WTC11 (cell line): ENCODE measurements at regions not wholly inside any gene's neighbourhood (a gene's known extent, or its start where the extent isn't known, plus 50 kb on each side); places are given as distances from the start of the nearest gene placed in this dataset.

Source experiments
- ATAC-seq: fragments of 200-7000 bp; cut with Tn5 transposase; 2 replicates; pipeline ENCODE4 v1.10.0; 2021; ENCODE audit warnings: mild to moderate bottlenecking, moderate library complexity
- CTCF ChIA-PET: fragments of 300-600 bp; sonication (Branson Sonifier 250); formaldehyde crosslinking; loops from one replicate; lab custom pipeline; 2021; ENCODE audit warnings: antibody characterized with exemption; lab: Charles Lee
- POLR2A ChIA-PET: fragments of 350-600 bp; sonication (Branson Sonifier 250); formaldehyde crosslinking; loops from one replicate; lab custom pipeline; 2021; ENCODE audit warnings: antibody characterized with exemption; lab: Charles Lee
- DNase-seq: peaks from one replicate; pipeline ENCODE4 v3.0.0; 2021; ENCODE audit warnings: low spot score
- H3K27ac Mint-ChIP-seq: 2 replicates; pipeline ENCODE4 v1.8.0; 2021; ENCODE audit warnings: mixed read lengths
- H3K27me3 Mint-ChIP-seq: 2 replicates; pipeline ENCODE4 v1.8.0; 2021; ENCODE audit warnings: low read depth, mild to moderate bottlenecking, moderate library complexity, mixed read lengths
- H3K36me3 Mint-ChIP-seq: 2 replicates; pipeline ENCODE4 v1.8.0; 2021; ENCODE audit warnings: mixed read lengths
- H3K4me1 Mint-ChIP-seq: 2 replicates; pipeline ENCODE4 v1.8.0; 2022; ENCODE audit warnings: mixed read lengths
- H3K4me3 Mint-ChIP-seq: 2 replicates; pipeline ENCODE4 v1.8.0; 2021; ENCODE audit warnings: mild to moderate bottlenecking, moderate library complexity, mixed read lengths
- H3K9me3 Mint-ChIP-seq: 2 replicates; pipeline ENCODE4 v1.8.0; 2021; ENCODE audit warnings: mixed read lengths
- AR ChIP-seq: fragments of 250-450 bp; sonication (Bioruptor Pico); IDR thresholded peaks from 2 replicates; pipeline ENCODE4 v1.9.0; 2021; ENCODE audit warnings: mild to moderate bottlenecking
- ATF6 ChIP-seq: sonication (generic); formaldehyde crosslinking; IDR thresholded peaks from 2 replicates; pipeline ENCODE4 v1.8.1; 2023; ENCODE audit warnings: mild to moderate bottlenecking, missing genetic modification reagents
- CREM ChIP-seq: sonication (generic); formaldehyde crosslinking; IDR thresholded peaks from 2 replicates; pipeline ENCODE4 v1.8.1; 2022; ENCODE audit warnings: mild to moderate bottlenecking, missing genetic modification reagents, moderate library complexity
- ETV6 ChIP-seq: sonication (generic); formaldehyde crosslinking; IDR thresholded peaks from 2 replicates; pipeline ENCODE4 v1.8.1; 2022; ENCODE audit warnings: mild to moderate bottlenecking, missing genetic modification reagents
- JAZF1 ChIP-seq: fragments of 250-450 bp; sonication (Bioruptor Pico); IDR thresholded peaks from 2 replicates; pipeline ENCODE4 v1.9.0; 2021; ENCODE audit warnings: moderate library complexity, mild to moderate bottlenecking, inconsistent platforms
- KAT7 ChIP-seq: sonication (generic); formaldehyde crosslinking; IDR thresholded peaks from 2 replicates; pipeline ENCODE4 v1.8.1; 2023; ENCODE audit warnings: missing genetic modification reagents, mild to moderate bottlenecking, borderline replicate concordance
- NR1H2 ChIP-seq: sonication (generic); formaldehyde crosslinking; IDR thresholded peaks from 2 replicates; pipeline ENCODE4 v1.9.0; 2021; ENCODE audit warnings: mild to moderate bottlenecking, moderate library complexity, missing genetic modification reagents
- PRDM15 ChIP-seq: sonication (generic); formaldehyde crosslinking; IDR thresholded peaks from 2 replicates; pipeline ENCODE4 v1.8.0; 2022; ENCODE audit warnings: missing genetic modification reagents
- SMAD4 ChIP-seq: sonication (generic); formaldehyde crosslinking; IDR thresholded peaks from 2 replicates; pipeline ENCODE4 v1.8.0; 2022; ENCODE audit warnings: mild to moderate bottlenecking, missing genetic modification reagents
- STAT6 ChIP-seq: sonication (generic); formaldehyde crosslinking; conservative IDR thresholded peaks from 2 replicates; pipeline ENCODE4 v1.8.1; 2023; ENCODE audit warnings: mild to moderate bottlenecking, low read depth, missing genetic modification reagents, moderate library complexity
- USF1 ChIP-seq: sonication (generic); formaldehyde crosslinking; IDR thresholded peaks from 2 replicates; pipeline ENCODE4 v1.8.0; 2022; ENCODE audit warnings: mild to moderate bottlenecking, missing genetic modification reagents
- ZNF263 ChIP-seq: sonication (generic); formaldehyde crosslinking; IDR thresholded peaks from 2 replicates; pipeline ENCODE4 v1.8.1; 2022; ENCODE audit warnings: low read depth, mild to moderate bottlenecking, moderate library complexity, missing genetic modification reagents
- ZNF512 ChIP-seq: sonication (generic); formaldehyde crosslinking; IDR thresholded peaks from 2 replicates; pipeline ENCODE4 v1.8.1; 2022; ENCODE audit warnings: missing genetic modification reagents, borderline replicate concordance
- ZNF532 ChIP-seq: fragments of 250-450 bp; sonication (Bioruptor Pico); IDR thresholded peaks from 2 replicates; pipeline ENCODE4 v1.9.0; 2021; ENCODE audit warnings: mild to moderate bottlenecking, borderline replicate concordance
- ZNF671 ChIP-seq: fragments of 250-450 bp; sonication (Bioruptor Pico); IDR thresholded peaks from 2 replicates; pipeline ENCODE4 v1.8.0; 2021; ENCODE audit warnings: mild to moderate bottlenecking

GRCh38 chr7:41491883-41492471, 210.9 kb downstream of the INHBA start:
- DNase-seq, result no peak
- Mint-ChIP-seq H3K4me1 (no peaks in the 10 kb centered on the region), H3K4me3 (no peak overlapping the region), H3K27me3 (no peaks in the 10 kb centered on the region), H3K27ac (no peak overlapping the region), H3K36me3 (no peaks in the 10 kb centered on the region), H3K9me3 (peaks cover 2% of the 10 kb centered on the region; the same call in 1 of the 2 replicates)
- no peak for ATAC-seq
- ChIA-PET CTCF (no interaction called here), POLR2A (no interaction called here)
- no peak for TF ChIP-seq USF1 (CRISPR knock-in tag)

- Mint-ChIP-seq H3K36me3 (no peaks in the 10 kb centered on the region), H3K27me3 (no peaks in the 10 kb centered on the region), H3K4me3 (no peak overlapping the region), H3K4me1 (no peaks in the 10 kb centered on the region), H3K9me3 (no peaks in the 10 kb centered on the region), H3K27ac (no peak overlapping the region)
- no peak for TF ChIP-seq ZNF671 (CRISPR knock-in tag)
- no peak for TF ChIP-seq CREM
- TF ChIP-seq ZNF512, result no peak
- TF ChIP-seq ZNF532, result no peak
- no peak for TF ChIP-seq NR1H2 (CRISPR knock-in tag)
- no peak for TF ChIP-seq JAZF1 (CRISPR knock-in tag)
- TF ChIP-seq ETV6 (CRISPR knock-in tag), result no peak
- TF ChIP-seq AR (CRISPR knock-in tag), result no peak
- TF ChIP-seq PRDM15 (CRISPR knock-in tag), result no peak
- no peak for TF ChIP-seq STAT6 (CRISPR knock-in tag)
- no peak for TF ChIP-seq KAT7 (CRISPR knock-in tag)
- no peak for TF ChIP-seq ATF6 (CRISPR knock-in tag)
- no peak for TF ChIP-seq SMAD4
- no peak for TF ChIP-seq ZNF263 (CRISPR knock-in tag)
- CTCF ChIA-PET, result no interaction called here
- ATAC-seq (no peak), DNase-seq (no peak)
- POLR2A ChIA-PET, result no interaction called here
These were observed 211.6 kb downstream of the INHBA start for GRCh38 chr7:41491308-41491707.
